ENCODE measurements at regions not wholly inside any gene's neighbourhood (a gene's known extent, or its start where the extent isn't known, plus 50 kb on each side); places are given as distances from the start of the nearest gene placed in this dataset.

DNA sequence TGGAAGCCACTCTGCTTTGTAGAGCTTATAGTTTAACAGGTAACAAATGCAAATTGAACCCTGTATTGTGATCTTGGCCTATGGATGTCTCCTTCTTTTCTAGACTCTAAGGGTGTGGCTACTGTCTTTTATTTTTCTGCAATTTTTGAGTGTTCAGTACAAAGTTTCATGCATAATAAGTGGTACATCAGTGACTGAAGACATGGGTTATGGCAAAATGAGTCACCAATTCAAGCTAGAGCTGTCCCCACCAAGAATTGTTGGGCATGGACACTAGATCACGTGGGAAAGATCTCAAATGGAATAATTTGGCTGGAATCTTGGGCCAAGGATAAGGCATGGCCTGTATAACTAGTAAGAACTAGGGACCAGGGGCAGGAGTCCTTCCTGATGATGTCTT, 228.4 kb upstream of the N4BP1 start:
- no peaks in the 10 kb centered on the region for H3K9me3 ChIP-seq (ENCODE audit: control extremely low read depth in 1 of 5, control insufficient read depth in 4 of 5, insufficient read depth in 2 of 5, low read depth in 1 of 5, low read length in 4 of 5)
- no peak overlapping the region for H3K4me3 ChIP-seq (ENCODE audit: control insufficient read depth in 1 of 7, extremely low read depth in 1 of 7, insufficient read depth in 4 of 7, low read depth in 2 of 7, low read length in 6 of 7)
- POLR2A ChIA-PET: no interaction called here
- CTCF ChIA-PET: no interaction called here
- DNase-seq: no peak
- H3K27ac ChIP-seq (ENCODE audit: insufficient read depth in 1 of 2, low read depth in 1 of 2, low read length in 2 of 2, poor library complexity in 1 of 2, severe bottlenecking in 2 of 2): no peak overlapping the region
- H3K27me3 ChIP-seq (replicated peaks in 2 of 5; ENCODE audit: control insufficient read depth in 4 of 5, insufficient read depth in 5 of 5, low read length in 4 of 5): no peaks in the 10 kb centered on the region
- no CpG with 5 or more reads among the region's 1 CpG for WGBS (ENCODE audit: insufficient coverage)
- H3K4me1 ChIP-seq (ENCODE audit: control extremely low read depth in 1 of 4, control insufficient read depth in 4 of 4, insufficient read depth in 4 of 4, low read length in 3 of 4): no peaks in the 10 kb centered on the region
- H3K36me3 ChIP-seq (ENCODE audit: control insufficient read depth in 4 of 4, insufficient read depth in 4 of 4, low read length in 3 of 4): no peaks in the 10 kb centered on the region

DNA sequence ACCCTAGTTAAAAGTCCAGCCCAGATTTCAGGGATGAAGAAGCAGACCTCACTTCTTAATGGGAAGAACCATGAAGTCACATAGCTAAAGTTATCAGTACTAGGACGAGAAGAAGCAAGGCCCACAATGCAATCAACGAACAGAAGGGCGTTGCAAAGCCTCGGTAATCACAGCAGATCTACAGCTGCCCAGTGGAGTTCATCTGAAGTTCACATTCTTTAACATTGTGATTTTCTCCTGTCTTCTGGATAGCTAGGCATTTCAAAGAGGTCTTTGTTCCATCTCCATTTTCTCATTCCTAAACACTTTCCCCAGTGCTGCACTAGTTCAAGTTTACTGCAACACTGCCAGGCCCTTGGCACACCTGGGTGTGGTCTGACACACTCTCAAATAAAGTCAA, 226.7 kb upstream of the N4BP1 start:
- Histone ChIP-seq H3K36me3 (ENCODE audit: control insufficient read depth in 4 of 4, insufficient read depth in 4 of 4, low read length in 3 of 4) (no peaks in the 10 kb centered on the region), H3K27me3 (replicated peaks in 2 of 5; ENCODE audit: control insufficient read depth in 4 of 5, insufficient read depth in 5 of 5, low read length in 4 of 5) (no peaks in the 10 kb centered on the region), H3K4me1 (ENCODE audit: control extremely low read depth in 1 of 4, control insufficient read depth in 4 of 4, insufficient read depth in 4 of 4, low read length in 3 of 4) (no peaks in the 10 kb centered on the region), H3K27ac (ENCODE audit: insufficient read depth in 1 of 2, low read depth in 1 of 2, low read length in 2 of 2, poor library complexity in 1 of 2, severe bottlenecking in 2 of 2) (no peak overlapping the region), H3K4me3 (ENCODE audit: control insufficient read depth in 1 of 7, extremely low read depth in 1 of 7, insufficient read depth in 4 of 7, low read depth in 2 of 7, low read length in 6 of 7) (no peak overlapping the region), H3K9me3 (ENCODE audit: control extremely low read depth in 1 of 5, control insufficient read depth in 4 of 5, insufficient read depth in 2 of 5, low read depth in 1 of 5, low read length in 4 of 5) (no peaks in the 10 kb centered on the region)
- 88% methylated on average over 4 of the region's 4 CpGs for WGBS (ENCODE audit: insufficient coverage)
- CTCF ChIA-PET: no interaction called here
- DNase-seq: no peak
- POLR2A ChIA-PET: no interaction called here

DNA sequence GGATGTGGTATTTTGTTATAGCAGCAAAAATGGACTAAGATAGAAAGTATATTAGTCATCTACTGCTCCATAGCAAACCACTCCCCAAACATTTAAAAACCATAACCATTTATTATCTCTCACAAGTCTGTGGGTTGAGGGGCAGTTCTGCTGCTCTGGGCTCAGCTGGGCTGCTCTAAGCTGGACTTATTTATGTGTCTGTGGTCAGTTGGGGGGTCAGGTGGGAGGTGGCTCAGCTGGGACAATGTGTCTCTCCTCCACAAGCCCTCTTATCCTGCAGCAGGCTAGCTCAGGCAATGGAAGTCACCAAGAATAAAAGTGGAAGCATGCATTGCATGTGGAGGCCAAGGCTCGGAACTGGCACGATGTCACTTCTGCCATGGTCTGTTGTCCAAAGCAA, 226.1 kb upstream of the N4BP1 start:
- DNase-seq: no peak
- Histone ChIP-seq H3K4me3 (ENCODE audit: control insufficient read depth in 1 of 7, extremely low read depth in 1 of 7, insufficient read depth in 4 of 7, low read depth in 2 of 7, low read length in 6 of 7) (no peak overlapping the region), H3K4me1 (ENCODE audit: control extremely low read depth in 1 of 4, control insufficient read depth in 4 of 4, insufficient read depth in 4 of 4, low read length in 3 of 4) (no peaks in the 10 kb centered on the region), H3K27me3 (replicated peaks in 2 of 5; ENCODE audit: control insufficient read depth in 4 of 5, insufficient read depth in 5 of 5, low read length in 4 of 5) (no peaks in the 10 kb centered on the region), H3K36me3 (ENCODE audit: control insufficient read depth in 4 of 4, insufficient read depth in 4 of 4, low read length in 3 of 4) (no peaks in the 10 kb centered on the region), H3K27ac (ENCODE audit: insufficient read depth in 1 of 2, low read depth in 1 of 2, low read length in 2 of 2, poor library complexity in 1 of 2, severe bottlenecking in 2 of 2) (no peak overlapping the region), H3K9me3 (ENCODE audit: control extremely low read depth in 1 of 5, control insufficient read depth in 4 of 5, insufficient read depth in 2 of 5, low read depth in 1 of 5, low read length in 4 of 5) (no peaks in the 10 kb centered on the region)
- POLR2A ChIA-PET: no interaction called here
- CTCF ChIA-PET: no interaction called here
- 97% methylated on average over 2 of the region's 2 CpGs for WGBS (ENCODE audit: insufficient coverage)

DNA sequence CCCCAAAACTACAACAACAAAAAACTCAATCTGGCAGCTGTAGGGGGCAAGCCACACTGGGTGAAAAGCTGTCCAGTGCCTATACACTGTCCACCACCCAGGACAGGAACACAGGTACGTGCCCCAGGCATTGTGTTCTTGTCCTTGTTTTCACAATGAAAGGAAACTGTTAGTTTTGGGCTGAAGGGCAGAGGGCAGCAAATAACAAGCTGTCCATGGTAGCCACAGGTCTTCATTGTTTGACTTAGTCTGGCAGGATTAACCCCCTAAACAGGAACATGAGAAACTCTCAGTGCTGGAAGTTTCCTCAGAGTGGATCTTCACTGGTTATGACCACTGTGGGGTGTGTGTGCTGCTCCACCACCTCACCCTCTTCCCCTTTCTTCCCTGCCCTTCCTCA, 224.6 kb upstream of the N4BP1 start:
- 13% methylated on average over 1 of the region's 1 CpG for WGBS (ENCODE audit: insufficient coverage)
- ChIA-PET POLR2A (no interaction called here), CTCF (no interaction called here)

DNA sequence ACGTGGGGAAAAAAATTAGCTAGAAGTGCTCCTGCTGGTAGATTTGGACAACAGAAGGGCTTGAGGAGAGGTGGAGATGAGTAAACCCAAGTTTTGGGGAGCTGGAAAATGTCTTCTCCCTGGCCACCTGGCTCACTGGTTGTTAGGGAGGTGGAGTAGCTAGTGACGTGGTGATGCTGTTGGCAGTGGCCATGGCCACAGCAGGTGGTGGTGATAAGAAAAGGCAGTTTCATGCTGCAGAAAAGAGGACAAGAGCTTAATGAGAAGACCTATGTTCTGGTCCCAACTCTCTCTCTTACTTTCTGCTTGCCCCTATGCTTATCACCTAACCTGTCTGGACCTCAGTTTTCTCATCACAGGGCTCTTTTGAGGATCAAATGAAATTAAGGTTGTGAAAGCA, 223.5 kb upstream of the N4BP1 start:
- DNase-seq: no peak
- 65% methylated on average over 2 of the region's 2 CpGs for WGBS (ENCODE audit: insufficient coverage)
- Histone ChIP-seq H3K4me1 (ENCODE audit: control extremely low read depth in 1 of 4, control insufficient read depth in 4 of 4, insufficient read depth in 4 of 4, low read length in 3 of 4) (no peaks in the 10 kb centered on the region), H3K9me3 (ENCODE audit: control extremely low read depth in 1 of 5, control insufficient read depth in 4 of 5, insufficient read depth in 2 of 5, low read depth in 1 of 5, low read length in 4 of 5) (no peaks in the 10 kb centered on the region), H3K4me3 (ENCODE audit: control insufficient read depth in 1 of 7, extremely low read depth in 1 of 7, insufficient read depth in 4 of 7, low read depth in 2 of 7, low read length in 6 of 7) (no peak overlapping the region), H3K27ac (ENCODE audit: insufficient read depth in 1 of 2, low read depth in 1 of 2, low read length in 2 of 2, poor library complexity in 1 of 2, severe bottlenecking in 2 of 2) (no peak overlapping the region), H3K27me3 (replicated peaks in 2 of 5; ENCODE audit: control insufficient read depth in 4 of 5, insufficient read depth in 5 of 5, low read length in 4 of 5) (peaks cover 0 to 2% (median 0%) of the 10 kb centered on the region in 5 experiments), H3K36me3 (ENCODE audit: control insufficient read depth in 4 of 4, insufficient read depth in 4 of 4, low read length in 3 of 4) (no peaks in the 10 kb centered on the region)
- ChIA-PET POLR2A (no interaction called here), CTCF (no interaction called here)

More for the DNA sequence above, 224.6 kb upstream of the N4BP1 start:
- no peaks in the 10 kb centered on the region for H3K36me3 ChIP-seq (ENCODE audit: control insufficient read depth in 4 of 4, insufficient read depth in 4 of 4, low read length in 3 of 4)
- no peak for DNase-seq
- no peak overlapping the region for H3K4me3 ChIP-seq (ENCODE audit: control insufficient read depth in 1 of 7, extremely low read depth in 1 of 7, insufficient read depth in 4 of 7, low read depth in 2 of 7, low read length in 6 of 7)
- no peaks in the 10 kb centered on the region for H3K9me3 ChIP-seq (ENCODE audit: control extremely low read depth in 1 of 5, control insufficient read depth in 4 of 5, insufficient read depth in 2 of 5, low read depth in 1 of 5, low read length in 4 of 5)
- peaks cover 0 to 1% (median 0%) of the 10 kb centered on the region in 5 experiments for H3K27me3 ChIP-seq (replicated peaks in 2 of 5; ENCODE audit: control insufficient read depth in 4 of 5, insufficient read depth in 5 of 5, low read length in 4 of 5)
- no peak overlapping the region for H3K27ac ChIP-seq (ENCODE audit: insufficient read depth in 1 of 2, low read depth in 1 of 2, low read length in 2 of 2, poor library complexity in 1 of 2, severe bottlenecking in 2 of 2)
- no peaks in the 10 kb centered on the region for H3K4me1 ChIP-seq (ENCODE audit: control extremely low read depth in 1 of 4, control insufficient read depth in 4 of 4, insufficient read depth in 4 of 4, low read length in 3 of 4)

DNA sequence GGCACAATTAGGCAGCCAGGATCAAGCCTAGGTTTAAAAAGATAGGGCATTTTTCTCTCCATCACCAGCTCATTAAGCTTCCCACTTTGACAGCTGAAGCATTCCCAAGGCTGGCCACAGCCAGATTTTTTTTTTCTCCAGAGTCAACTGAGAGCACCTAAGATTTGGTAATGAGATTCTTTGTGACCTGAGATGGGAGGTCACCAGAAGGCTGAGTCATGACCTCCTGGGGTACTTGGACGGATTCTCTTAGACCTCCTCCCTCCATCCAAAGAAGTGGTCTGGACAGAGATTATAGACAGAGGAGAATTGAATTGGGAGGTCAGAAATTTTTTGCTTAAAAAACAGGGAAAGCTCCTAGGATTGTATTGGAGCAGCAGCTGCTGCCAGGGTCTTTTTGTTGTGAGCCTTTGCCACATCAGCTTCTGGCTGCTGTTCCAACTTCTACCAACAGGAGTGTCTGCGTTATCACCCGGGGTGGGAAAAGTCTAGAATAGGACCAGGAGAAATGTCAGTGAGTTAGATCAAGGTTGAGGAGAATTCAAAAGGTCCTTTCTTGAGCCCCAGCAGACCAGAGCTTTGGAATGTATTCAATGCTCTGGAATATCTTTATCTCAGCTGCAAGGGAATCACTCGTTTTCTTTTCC, 221.2 kb upstream of the N4BP1 start:
- no peak for DNase-seq
- ChIA-PET CTCF (no interaction called here), POLR2A (no interaction called here)
- no peak overlapping the region for H3K4me3 ChIP-seq (ENCODE audit: control insufficient read depth in 1 of 7, extremely low read depth in 1 of 7, insufficient read depth in 4 of 7, low read depth in 2 of 7, low read length in 6 of 7)
- 39% methylated on average over 2 of the region's 4 CpGs for WGBS (ENCODE audit: insufficient coverage)
- peaks cover 0 to 2% (median 0%) of the 10 kb centered on the region in 5 experiments for H3K27me3 ChIP-seq (replicated peaks in 2 of 5; ENCODE audit: control insufficient read depth in 4 of 5, insufficient read depth in 5 of 5, low read length in 4 of 5)
- no peaks in the 10 kb centered on the region for H3K36me3 ChIP-seq (ENCODE audit: control insufficient read depth in 4 of 4, insufficient read depth in 4 of 4, low read length in 3 of 4)
- no peak overlapping the region for H3K27ac ChIP-seq (ENCODE audit: insufficient read depth in 1 of 2, low read depth in 1 of 2, low read length in 2 of 2, poor library complexity in 1 of 2, severe bottlenecking in 2 of 2)
- H3K4me1 ChIP-seq (ENCODE audit: control extremely low read depth in 1 of 4, control insufficient read depth in 4 of 4, insufficient read depth in 4 of 4, low read length in 3 of 4): no peaks in the 10 kb centered on the region
- peaks cover 0 to 3% (median 0%) of the 10 kb centered on the region in 5 experiments for H3K9me3 ChIP-seq (ENCODE audit: control extremely low read depth in 1 of 5, control insufficient read depth in 4 of 5, insufficient read depth in 2 of 5, low read depth in 1 of 5, low read length in 4 of 5)

DNA sequence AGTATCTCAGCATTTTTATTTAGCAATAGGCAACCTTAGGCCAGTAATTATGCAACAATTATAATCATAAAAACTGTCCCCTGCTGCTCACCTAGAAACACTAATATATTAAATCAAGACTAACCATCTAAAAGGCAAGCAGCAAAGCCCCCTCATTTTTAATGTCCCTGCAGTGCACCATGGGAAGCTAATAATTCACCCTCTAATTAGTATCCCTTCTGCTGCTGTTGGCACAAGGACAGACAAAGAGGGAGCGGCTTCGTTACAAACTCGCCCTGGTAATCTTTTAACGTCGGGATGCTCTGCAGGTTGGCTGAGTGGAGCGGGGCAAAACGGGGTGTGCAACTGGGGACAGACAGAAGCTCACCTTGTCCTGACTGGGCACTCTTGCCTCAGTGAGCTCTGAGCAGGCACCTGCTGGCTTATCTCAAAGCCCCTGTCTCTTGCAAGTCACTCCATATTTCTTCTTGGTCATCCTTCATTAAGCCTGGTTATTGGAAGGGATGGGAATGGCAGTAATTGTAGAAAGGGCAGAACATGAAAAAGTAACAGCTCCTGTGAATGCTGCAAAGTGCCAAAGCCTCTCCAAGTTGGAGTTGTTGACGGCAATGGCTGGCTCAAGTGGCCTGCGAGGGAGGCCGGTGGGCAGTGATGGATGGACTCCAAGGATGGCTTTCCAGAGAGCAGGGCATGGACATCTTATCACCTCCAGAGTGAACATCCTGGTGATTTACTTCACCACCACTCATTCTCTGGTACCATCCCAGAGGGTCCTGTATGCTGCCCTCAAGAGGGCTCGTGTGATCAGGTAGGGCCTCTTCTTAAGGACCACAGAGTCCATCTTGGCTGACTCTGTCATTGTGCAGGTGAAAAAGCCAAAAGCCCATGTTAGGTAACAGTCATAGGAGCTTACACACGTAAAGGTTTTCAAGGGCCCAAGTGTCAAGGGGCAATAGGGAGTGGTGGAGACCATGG, 219.6 kb upstream of the N4BP1 start:
- CTCF ChIA-PET: no interaction called here
- Histone ChIP-seq H3K27me3 (replicated peaks in 2 of 5; ENCODE audit: control insufficient read depth in 4 of 5, insufficient read depth in 5 of 5, low read length in 4 of 5) (peaks cover 0 to 2% (median 0%) of the 10 kb centered on the region in 5 experiments), H3K4me3 (ENCODE audit: control insufficient read depth in 1 of 7, extremely low read depth in 1 of 7, insufficient read depth in 4 of 7, low read depth in 2 of 7, low read length in 6 of 7) (no peak overlapping the region), H3K36me3 (ENCODE audit: control insufficient read depth in 4 of 4, insufficient read depth in 4 of 4, low read length in 3 of 4) (no peaks in the 10 kb centered on the region), H3K9me3 (ENCODE audit: control extremely low read depth in 1 of 5, control insufficient read depth in 4 of 5, insufficient read depth in 2 of 5, low read depth in 1 of 5, low read length in 4 of 5) (peaks cover 0 to 3% (median 0%) of the 10 kb centered on the region in 5 experiments), H3K4me1 (ENCODE audit: control extremely low read depth in 1 of 4, control insufficient read depth in 4 of 4, insufficient read depth in 4 of 4, low read length in 3 of 4) (no peaks in the 10 kb centered on the region), H3K27ac (ENCODE audit: insufficient read depth in 1 of 2, low read depth in 1 of 2, low read length in 2 of 2, poor library complexity in 1 of 2, severe bottlenecking in 2 of 2) (no peak overlapping the region)
- no peak for DNase-seq
- WGBS (ENCODE audit: insufficient coverage): 95% methylated on average over 11 of the region's 12 CpGs
- POLR2A ChIA-PET: no interaction called here

Data from common myeloid progenitor, CD34-positive (primary cell).